HCT116 (cell line): ENCODE measurements at regions not wholly inside any gene's neighbourhood (a gene's known extent, or its start where the extent isn't known, plus 50 kb on each side); places are given as distances from the start of the nearest gene placed in this dataset.

ENCODE experiments used
- ATAC-seq: fragments of 200-7000 bp; cut with Tn5 transposase; 2 replicates; pipeline ENCODE4 v1.9.1; 2020; ENCODE audit warnings: mild to moderate bottlenecking, moderate library complexity
- BruUV-seq: library from RNA; stranded (reverse); fragments of 400-500 nt; replicated peaks from 2 replicates; lab custom pipeline; 2021; lab: Mats Ljungman, UMichigan
- CTCF ChIA-PET: fragments of 300-600 bp; sonication (Branson Sonifier 250); formaldehyde crosslinking; loops from one replicate; lab custom pipeline; 2021; ENCODE audit warnings: antibody characterized with exemption; lab: Charles Lee
- POLR2A ChIA-PET: fragments of 300-600, 350-600 bp; sonication (Branson Sonifier 250); formaldehyde crosslinking; loops from one replicate; lab custom pipeline; 2021; ENCODE audit warnings: antibody characterized with exemption; lab: Charles Lee
- RAD21 ChIA-PET, 2 experiments: fragments of 300-600 bp; sonication (Branson Sonifier 250); formaldehyde crosslinking; loops; one replicate each; lab custom pipeline; 2023; ENCODE audit warnings: low total read pairs in 2 of 2; ENCODE audit not compliant: uncharacterized antibody in 2 of 2, unreplicated experiment in 2 of 2, low non-redundant PET in 1 of 2; lab: Charles Lee
- DNase-seq: peaks from one replicate; pipeline ENCODE4 v3.0.0-alpha.2; 2010; ENCODE audit warnings: low read depth, low spot score
- H2AFZ ChIP-seq: fragments of 200-600 bp; shearing (Covaris generic), sonication (generic); 2 replicates; pipeline ENCODE4 v1.6.1; 2017; ENCODE audit warnings: low read depth, mixed run types, mixed read lengths, antibody characterized with exemption, low read length; ENCODE audit not compliant: poor library complexity, severe bottlenecking
- H3K27ac ChIP-seq: 2 replicates; pipeline ENCODE4 v1.5.1; 2012; ENCODE audit warnings: low read depth, low read length
- H3K27me3 ChIP-seq: fragments of 200-600 bp; sonication (generic); 2 replicates; pipeline ENCODE4 v1.6.1; 2016; ENCODE audit warnings: mixed run types, low read length, mixed read lengths; ENCODE audit not compliant: insufficient read depth
- H3K36me3 ChIP-seq, 2 experiments: fragments of 200-500 bp in 1 of 2; fragments of 200-600 bp in 1 of 2; sonication (Bioruptor generic) in 1 of 2; sonication (generic) in 1 of 2; 2 replicates each; pipeline versions ENCODE4 v1.5.1 to v1.6.1; 2014 to 2016; ENCODE audit warnings: low read length in 2 of 2, inconsistent platforms in 1 of 2, mixed read lengths in 1 of 2, mixed run types in 1 of 2; ENCODE audit not compliant: insufficient read depth in 2 of 2, control insufficient read depth in 1 of 2
- H3K4me1 ChIP-seq, 2 experiments: fragments of 200-600 bp in 1 of 2; sonication (generic) in 1 of 2; 2 replicates each; pipeline versions ENCODE4 v1.5.1 to v1.6.1; 2012 to 2017; ENCODE audit warnings: low read length in 2 of 2, inconsistent platforms in 1 of 2, mild to moderate bottlenecking in 1 of 2, mixed read lengths in 1 of 2, mixed run types in 1 of 2, moderate library complexity in 1 of 2; ENCODE audit not compliant: insufficient read depth in 2 of 2, control insufficient read depth in 1 of 2
- H3K4me2 ChIP-seq: fragments of 200-600 bp; sonication (generic); 2 replicates; pipeline ENCODE4 v1.6.1; 2017; ENCODE audit warnings: mixed run types, low read length, mixed read lengths
- H3K4me3 ChIP-seq, 2 experiments: fragments of 200-600 bp in 1 of 2; sonication (generic) in 1 of 2; replicated peaks in 1 of 2; 2 replicates each; pipeline ENCODE4 v1.5.1; 2011 to 2016; ENCODE audit warnings: low read length in 2 of 2, control low read depth in 1 of 2, low read depth in 1 of 2, mild to moderate bottlenecking in 1 of 2, mixed read lengths in 1 of 2, mixed run types in 1 of 2
- H3K79me2 ChIP-seq: fragments of 200-600 bp; sonication (generic); 2 replicates; pipeline ENCODE4 v1.6.1; 2017; ENCODE audit warnings: mild to moderate bottlenecking, mixed run types, low read length, moderate library complexity, mixed read lengths; ENCODE audit not compliant: insufficient read depth
- H3K9ac ChIP-seq: fragments of 200-600 bp; sonication (generic); 2 replicates; pipeline ENCODE4 v1.6.1; 2016; ENCODE audit warnings: low read length, mixed read lengths
- H3K9me2 ChIP-seq: fragments of 200-600 bp; sonication (generic), shearing (Covaris generic); 2 replicates; pipeline ENCODE4 v1.6.1; 2017; ENCODE audit warnings: mixed run types, mild to moderate bottlenecking, moderate library complexity; ENCODE audit not compliant: insufficient read depth
- H3K9me3 ChIP-seq, 2 experiments: fragments of 200-500 bp in 1 of 2; fragments of 200-600 bp in 1 of 2; sonication (Bioruptor generic) in 1 of 2; sonication (generic) in 1 of 2; 2 replicates each; pipeline ENCODE4 v1.6.1; 2014 to 2017; ENCODE audit warnings: low read length in 2 of 2, mixed read lengths in 2 of 2, inconsistent platforms in 1 of 2, low read depth in 1 of 2, mild to moderate bottlenecking in 1 of 2, mixed run types in 1 of 2, moderate library complexity in 1 of 2; ENCODE audit not compliant: control insufficient read depth in 1 of 2, insufficient read depth in 1 of 2
- H4K20me1 ChIP-seq: fragments of 200-600 bp; sonication (generic), shearing (Covaris generic); 2 replicates; pipeline ENCODE4 v1.6.1; 2017; ENCODE audit warnings: mixed run types, mild to moderate bottlenecking, moderate library complexity; ENCODE audit not compliant: insufficient read depth
- CBX3 ChIP-seq: IDR thresholded peaks from 2 replicates; pipeline ENCODE4 v1.6.1; 2012; ENCODE audit warnings: low read depth
- CTCF ChIP-seq, 3 experiments: fragments of 200-600 bp in 1 of 3; sonication (generic) in 1 of 3; IDR thresholded peaks in 2 of 3; conservative IDR thresholded peaks in 1 of 3; 2 replicates each; pipeline ENCODE4 v1.5.1; 2012 to 2017; ENCODE audit warnings: low read depth in 2 of 3, low read length in 2 of 3, antibody characterized with exemption in 1 of 3, borderline replicate concordance in 1 of 3, control low read depth in 1 of 3, mild to moderate bottlenecking in 1 of 3, mixed read lengths in 1 of 3, mixed run types in 1 of 3, moderate library complexity in 1 of 3; ENCODE audit not compliant: insufficient read depth in 1 of 3
- JUND ChIP-seq: IDR thresholded peaks from 2 replicates; pipeline ENCODE4 v1.6.1; 2012
- MAX ChIP-seq: IDR thresholded peaks from 2 replicates; pipeline ENCODE4 v1.6.1; 2012
- POLR2A ChIP-seq: IDR thresholded peaks from 2 replicates; pipeline ENCODE4 v1.7.0; 2011; ENCODE audit warnings: borderline replicate concordance; ENCODE audit not compliant: insufficient read depth, insufficient read length; ENCODE audit errors: extremely low read depth
- POLR2AphosphoS5 ChIP-seq: IDR thresholded peaks from 2 replicates; pipeline ENCODE4 v1.6.1; 2011; ENCODE audit warnings: mild to moderate bottlenecking, low read depth, low read length, moderate library complexity
- intact Hi-C: fragments of 100-400 bp; cut with micrococcal nuclease; formaldehyde crosslinking; loops from 2 replicates; pipeline ENCODE4 v1.10.0; 2022

- TF ChIP-seq CTCF (IDR thresholded peaks at IDR 0.05 in 2 of 3, conservative IDR thresholded peaks at IDR 0.05 in 1 of 3; ENCODE audit: borderline replicate concordance in 1 of 3, insufficient read depth in 1 of 3, low read depth in 2 of 3, low read length in 2 of 3) = no peak
- TF ChIP-seq CBX3 = no peak
- TF ChIP-seq POLR2A = no peak
- TF ChIP-seq JUND = no peak
Observed at GRCh38 chr3:90241481-90241880, 1134.1 kb downstream of the EPHA3 start (continued).

GRCh38 chr3:90253131-90253530, 1145.7 kb downstream of the EPHA3 start:
- ATAC-seq = no peak
- no peaks in the 10 kb centered on the region for H3K27me3 ChIP-seq
- CTCF ChIA-PET = no interaction called here
- H3K9me3 ChIP-seq = no peaks in the 10 kb centered on the region
- TF ChIP-seq POLR2AphosphoS5 (no peak), MAX (no peak), POLR2A (no peak)
- no peak overlapping the region for H3K4me2 ChIP-seq
- H3K4me1 ChIP-seq = no peaks in the 10 kb centered on the region
- RAD21 ChIA-PET = no interaction called here
- DNase-seq = no peak
- no peaks in the 10 kb centered on the region for H3K79me2 ChIP-seq
- H2AFZ ChIP-seq = no peak overlapping the region
- H3K27ac ChIP-seq = no peak overlapping the region
- H3K9ac ChIP-seq = no peak overlapping the region
- H3K4me3 ChIP-seq = no peak overlapping the region
- H3K36me3 ChIP-seq = no peaks in the 10 kb centered on the region
- no TSS peak for BruUV-seq
- no peaks in the 10 kb centered on the region for H4K20me1 ChIP-seq
- POLR2A ChIA-PET = no interaction called here
- H3K9me2 ChIP-seq = no peaks in the 10 kb centered on the region
- intact Hi-C loops = no loop called here
